ENCODE measurements at regions not wholly inside any gene's neighbourhood (a gene's known extent, or its start where the extent isn't known, plus 50 kb on each side); places are given as distances from the start of the nearest gene placed in this dataset.
A peak's percentile ranks its signal among the peaks of the same experiment; 100 is the strongest.

- no peak for FAIRE-seq
- no peak for DNase-seq (ENCODE audit: insufficient read length, low spot score)
Observed at GRCh38 chr2:15718103-15718943, 126.7 kb downstream of the DDX1 start.

- DNase-seq (ENCODE audit: insufficient read length, low spot score) (no peak), FAIRE-seq (no peak)
Observed at GRCh38 chr2:15718944-15719323, 127.3 kb downstream of the DDX1 start.

GRCh38 chr2:15719566-15720313, 128.1 kb downstream of the DDX1 start:
- no peak for FAIRE-seq
- no peak for DNase-seq (ENCODE audit: insufficient read length, low spot score)

- DNase-seq (ENCODE audit: insufficient read length, low spot score) = no peak
- no peak for FAIRE-seq
Observed at GRCh38 chr2:15720561-15721307, 129.1 kb downstream of the DDX1 start.

- DNase-seq (ENCODE audit: insufficient read length, low spot score) (no peak), FAIRE-seq (no peak)
Observed at GRCh38 chr2:15721411-15722067, 129.9 kb downstream of the DDX1 start.

- DNase-seq (ENCODE audit: insufficient read length, low spot score) = no peak
- no peak for FAIRE-seq
Observed at GRCh38 chr2:15722980-15723379, 131.3 kb downstream of the DDX1 start.

- FAIRE-seq (no peak), DNase-seq (ENCODE audit: insufficient read length, low spot score) (no peak)
Observed at GRCh38 chr2:15724235-15724634, 132.6 kb downstream of the DDX1 start.

- DNase-seq (ENCODE audit: insufficient read length, low spot score) = no peak
- FAIRE-seq = no peak
Observed at GRCh38 chr2:15725101-15725781, 133.6 kb downstream of the DDX1 start.

GRCh38 chr2:15725782-15726112, 134.1 kb downstream of the DDX1 start:
- DNase-seq (ENCODE audit: insufficient read length, low spot score) = no peak
- FAIRE-seq = no peak

GRCh38 chr2:15726321-15727057, 134.8 kb downstream of the DDX1 start:
- no peak for DNase-seq (ENCODE audit: insufficient read length, low spot score)
- FAIRE-seq = no peak

GRCh38 chr2:15727396-15728244, 136.0 kb downstream of the DDX1 start:
- FAIRE-seq (no peak), DNase-seq (ENCODE audit: insufficient read length, low spot score) (no peak)

GRCh38 chr2:15728245-15728938, 136.7 kb downstream of the DDX1 start:
- no peak for FAIRE-seq

GRCh38 chr2:15729001-15729400, 137.3 kb downstream of the DDX1 start:
- DNase-seq (ENCODE audit: insufficient read length, low spot score) = no peak
- no peak for FAIRE-seq

More at GRCh38 chr2:15728245-15728938, 136.7 kb downstream of the DDX1 start:
- no peak for DNase-seq (ENCODE audit: insufficient read length, low spot score)

- DNase-seq (ENCODE audit: insufficient read length, low spot score) = no peak
- FAIRE-seq = no peak
Observed at GRCh38 chr2:15729709-15730544, 138.3 kb downstream of the DDX1 start.

GRCh38 chr2:15730545-15731212, 139.0 kb downstream of the DDX1 start:
- FAIRE-seq = peak; percentile 38
- peak; percentile 81 for DNase-seq (ENCODE audit: insufficient read length, low spot score)

GRCh38 chr2:15731213-15731888, 139.7 kb downstream of the DDX1 start:
- DNase-seq (ENCODE audit: insufficient read length, low spot score) (no peak), FAIRE-seq (no peak)

All from HTR-8/SVneo (cell line).